H1 (cell line): ENCODE measurements at regions not wholly inside any gene's neighbourhood (a gene's known extent, or its start where the extent isn't known, plus 50 kb on each side); places are given as distances from the start of the nearest gene placed in this dataset.

Source experiments
- CTCF ChIA-PET: fragments of 300-600 bp; sonication (Branson Sonifier 250); formaldehyde crosslinking; loops from one replicate; lab custom pipeline; 2021; ENCODE audit not compliant: partially characterized antibody; lab: Charles Lee
- POLR2A ChIA-PET: fragments of 300-600 bp; sonication (Branson Sonifier 250); formaldehyde crosslinking; loops from one replicate; lab custom pipeline; 2021; ENCODE audit warnings: inconsistent platforms; ENCODE audit not compliant: partially characterized antibody; lab: Charles Lee
- DNase-seq, 2 experiments: peaks; one replicate each; pipeline versions ENCODE4 v3.0.0 to v3.0.0-alpha.2; 2010 to 2022; ENCODE audit warnings: low spot score in 2 of 2, low read depth in 1 of 2, mixed read lengths in 1 of 2
- FAIRE-seq: peaks from 2 replicates; lab custom pipeline; 2011; peaks lifted over from hg19 to GRCh38; lab: Jason Lieb, UNC
- H2AFZ ChIP-seq: 2 replicates; pipeline ENCODE4 v1.8.1; 2012; ENCODE audit warnings: low read length, inconsistent platforms
- H2AK5ac ChIP-seq: 2 replicates; pipeline ENCODE4 v1.6.1; 2013; ENCODE audit warnings: low read depth, low read length
- H2BK120ac ChIP-seq: replicated peaks from 2 replicates; pipeline ENCODE3; 2013; ENCODE audit warnings: low read depth, low read length, inconsistent platforms
- H2BK12ac ChIP-seq: 2 replicates; pipeline ENCODE4 v1.6.1; 2013; ENCODE audit warnings: low read depth, low read length
- H2BK15ac ChIP-seq: 2 replicates; pipeline ENCODE4 v1.6.1; 2013; ENCODE audit warnings: low read length
- H2BK20ac ChIP-seq: 2 replicates; pipeline ENCODE4 v1.6.1; 2013; ENCODE audit warnings: low read length
- H2BK5ac ChIP-seq: 2 replicates; pipeline ENCODE4 v1.6.1; 2013; ENCODE audit warnings: low read depth, low read length
- H3K14ac ChIP-seq: 2 replicates; pipeline ENCODE4 v1.6.1; 2013; ENCODE audit warnings: inconsistent platforms; ENCODE audit not compliant: insufficient read length
- H3K18ac ChIP-seq: 2 replicates; pipeline ENCODE4 v1.6.1; 2013; ENCODE audit warnings: low read length; ENCODE audit errors: extremely low read depth
- H3K23ac ChIP-seq: 2 replicates; pipeline ENCODE4 v1.6.1; 2013; ENCODE audit warnings: inconsistent platforms; ENCODE audit not compliant: insufficient read length
- H3K23me2 ChIP-seq: 2 replicates; pipeline ENCODE4 v1.6.1; 2013; ENCODE audit warnings: low read depth, low read length
- H3K27ac ChIP-seq: 2 replicates; pipeline ENCODE4 v1.6.1; 2011; ENCODE audit warnings: low read depth, low read length, inconsistent platforms
- H3K27me3 ChIP-seq, 4 experiments: replicated peaks in 1 of 4; 1 replicate in 1 of 4; 2 replicates in 3 of 4; pipeline versions ENCODE4 v1.6.1 to v1.8.1; 2011 to 2013; ENCODE audit warnings: low read length in 3 of 4, mild to moderate bottlenecking in 3 of 4, inconsistent platforms in 2 of 4, mixed read lengths in 2 of 4, moderate library complexity in 1 of 4; ENCODE audit not compliant: control insufficient read depth in 3 of 4, insufficient read depth in 3 of 4; ENCODE audit errors: extremely low read depth in 1 of 4
- H3K36me3 ChIP-seq, 4 experiments: 2 replicates each; pipeline versions ENCODE4 v1.6.1 to v1.8.1; 2011 to 2013; ENCODE audit warnings: mild to moderate bottlenecking in 4 of 4, low read length in 3 of 4, moderate library complexity in 2 of 4, control low read depth in 1 of 4, inconsistent platforms in 1 of 4; ENCODE audit not compliant: insufficient read depth in 4 of 4, control insufficient read depth in 2 of 4
- H3K4ac ChIP-seq: replicated peaks from 2 replicates; pipeline ENCODE3; 2013; ENCODE audit warnings: low read length, low read depth, mixed read lengths, inconsistent platforms; ENCODE audit not compliant: insufficient read length
- H3K4me1 ChIP-seq, 4 experiments: replicated peaks in 1 of 4; 1 replicate in 1 of 4; 2 replicates in 3 of 4; pipeline versions ENCODE4 v1.6.1 to v1.8.1; 2011 to 2013; ENCODE audit warnings: low read length in 3 of 4, inconsistent platforms in 2 of 4, mixed read lengths in 1 of 4; ENCODE audit not compliant: insufficient read depth in 4 of 4, control insufficient read depth in 3 of 4
- H3K4me2 ChIP-seq, 2 experiments: 2 replicates each; pipeline versions ENCODE4 v1.6.1 to v1.8.1; 2011 to 2013; ENCODE audit warnings: low read depth in 2 of 2, low read length in 2 of 2, control low read depth in 1 of 2, inconsistent platforms in 1 of 2, mild to moderate bottlenecking in 1 of 2; ENCODE audit not compliant: insufficient read depth in 1 of 2
- H3K4me3 ChIP-seq, 4 experiments: fragments of 200-600, 300-600 bp in 1 of 4; sonication (generic), shearing (Covaris generic), sonication (Bioruptor Twin) in 1 of 4; 2 replicates each; pipeline versions ENCODE4 v1.5.1 to v1.8.1; 2011 to 2016; ENCODE audit warnings: low read length in 4 of 4, low read depth in 3 of 4, control low read depth in 2 of 4, inconsistent platforms in 2 of 4, mild to moderate bottlenecking in 2 of 4, mixed read lengths in 1 of 4, moderate library complexity in 1 of 4; ENCODE audit not compliant: insufficient read depth in 2 of 4; ENCODE audit errors: extremely low read depth in 1 of 4
- H3K56ac ChIP-seq: replicated peaks from 2 replicates; pipeline ENCODE3; 2013; ENCODE audit warnings: low read depth, mild to moderate bottlenecking, mixed read lengths, low read length, inconsistent platforms; ENCODE audit not compliant: insufficient read length
- H3K79me1 ChIP-seq: 2 replicates; pipeline ENCODE4 v1.6.1; 2013; ENCODE audit warnings: low read depth, low read length, control low read depth
- H3K79me2 ChIP-seq, 2 experiments: 2 replicates each; pipeline versions ENCODE4 v1.6.1 to v1.8.1; 2012 to 2013; ENCODE audit warnings: low read length in 2 of 2, mild to moderate bottlenecking in 2 of 2, inconsistent platforms in 1 of 2; ENCODE audit not compliant: insufficient read depth in 2 of 2, control insufficient read depth in 1 of 2
- H3K9ac ChIP-seq, 4 experiments: replicated peaks in 1 of 4; 1 replicate in 1 of 4; 2 replicates in 3 of 4; pipeline versions ENCODE4 v1.6.1 to v1.8.1; 2011 to 2013; ENCODE audit warnings: low read depth in 3 of 4, low read length in 3 of 4, control low read depth in 2 of 4, mild to moderate bottlenecking in 2 of 4, moderate library complexity in 2 of 4, inconsistent platforms in 1 of 4; ENCODE audit errors: extremely low read depth in 1 of 4
- H3K9me3 ChIP-seq, 2 experiments: 2 replicates each; pipeline versions ENCODE4 v1.6.1 to v1.8.1; 2012 to 2013; ENCODE audit warnings: mild to moderate bottlenecking in 2 of 2, moderate library complexity in 2 of 2, control low read depth in 1 of 2, inconsistent platforms in 1 of 2, low read depth in 1 of 2, low read length in 1 of 2, mixed read lengths in 1 of 2; ENCODE audit not compliant: insufficient read depth in 2 of 2
- H4K20me1 ChIP-seq, 2 experiments: replicated peaks in 1 of 2; 2 replicates each; pipeline versions ENCODE3 to v1.8.1; 2011 to 2013; ENCODE audit warnings: inconsistent platforms in 2 of 2, low read length in 2 of 2, mild to moderate bottlenecking in 1 of 2; ENCODE audit not compliant: insufficient read depth in 2 of 2, control insufficient read depth in 1 of 2
- H4K5ac ChIP-seq: 2 replicates; pipeline ENCODE4 v1.6.1; 2013; ENCODE audit warnings: low read length, low read depth, mixed read lengths, inconsistent platforms; ENCODE audit not compliant: insufficient read length
- H4K8ac ChIP-seq: 2 replicates; pipeline ENCODE4 v1.8.0; 2013; ENCODE audit warnings: mild to moderate bottlenecking, moderate library complexity, low read length, inconsistent platforms; ENCODE audit not compliant: insufficient read depth; ENCODE audit errors: extremely low read depth
- H4K91ac ChIP-seq: replicated peaks from 2 replicates; pipeline ENCODE3; 2013; ENCODE audit warnings: low read length, mixed read lengths, inconsistent platforms; ENCODE audit not compliant: insufficient read length
- CTCF ChIP-seq, 3 experiments: IDR thresholded peaks; 1 replicate in 2 of 3; 2 replicates in 1 of 3; pipeline versions ENCODE4 v1.5.1 to v1.6.1; 2011; ENCODE audit warnings: low read length in 3 of 3, mild to moderate bottlenecking in 3 of 3, inconsistent platforms in 2 of 3, low read depth in 1 of 3, moderate library complexity in 1 of 3; ENCODE audit not compliant: insufficient read depth in 1 of 3; ENCODE audit errors: control extremely low read depth in 1 of 3
- WGBS, 2 experiments: shearing (Covaris generic) in 1 of 2; methylation state at CpG; one replicate each; pipeline versions ENCODE4 v1.1.6 to v1.1.7; 2013 to 2015; ENCODE audit warnings: low lambda C conversion rate in 2 of 2, mixed read lengths in 2 of 2, inconsistent platforms in 1 of 2, low coverage in 1 of 2, missing lambda C conversion rate in 1 of 2; ENCODE audit not compliant: insufficient replicate concordance in 2 of 2, insufficient coverage in 1 of 2, insufficient read length in 1 of 2; ENCODE audit errors: extremely low coverage in 1 of 2, missing lambda C conversion rate in 1 of 2; 5-methylcytosine and 5-hydroxymethylcytosine counted together

- CTCF ChIA-PET, result interaction anchor here (1.6 to 1.8 kb wide), 2 partner anchors 16 to 17 kb away, joined by 5 to 6 read pairs; no protein-coding TSS in a partner anchor
- no peak overlapping the region for H3K4me2 ChIP-seq
- no peaks in the 10 kb centered on the region for H3K9me3 ChIP-seq
- no peak for TF ChIP-seq CTCF (IDR thresholded peaks at IDR 0.05; ENCODE audit: control extremely low read depth in 1 of 3, insufficient read depth in 1 of 3, low read depth in 1 of 3, low read length in 3 of 3)
Measured at GRCh38 chr10:78868456-78868855, 200.3 kb upstream of the ZMIZ1 start.

More at GRCh38 chr10:78868456-78868855, 200.3 kb upstream of the ZMIZ1 start:
- Histone ChIP-seq H2AK5ac (no peak overlapping the region), H3K18ac (no peak overlapping the region), H3K4me3 (no peak overlapping the region), H3K23me2 (no peaks in the 10 kb centered on the region), H3K14ac (no peak overlapping the region), H3K79me2 (no peaks in the 10 kb centered on the region), H2BK120ac (no peak overlapping the region), H3K56ac (no peak overlapping the region), H2BK5ac (no peak overlapping the region), H3K9ac (no peak overlapping the region), H3K27me3 (peaks cover 0 to 3% (median 2%) of the 10 kb centered on the region in 4 experiments; a peak in 2 of 7 replicates), H2BK12ac (no peak overlapping the region), H4K91ac (no peak overlapping the region), H3K23ac (no peak overlapping the region), H3K27ac (no peak overlapping the region), H3K4ac (no peak overlapping the region), H4K5ac (no peak overlapping the region), H3K79me1 (no peaks in the 10 kb centered on the region), H4K20me1 (no peaks in the 10 kb centered on the region), H2BK20ac (no peak overlapping the region), H2BK15ac (no peak overlapping the region), H2AFZ (no peak overlapping the region), H4K8ac (no peak overlapping the region), H3K4me1 (no peaks in the 10 kb centered on the region), H3K36me3 (no peaks in the 10 kb centered on the region)
- DNase-seq (no peak), FAIRE-seq (no peak)
- 86% methylated on average over 5 of the region's 5 CpGs; no CpG with 5 or more reads in 1 of the 2 experiments for WGBS, 2 experiments
- POLR2A ChIA-PET, result no interaction called here
